ENCODE measurements at regions not wholly inside any gene's neighbourhood (a gene's known extent, or its start where the extent isn't known, plus 50 kb on each side); places are given as distances from the start of the nearest gene placed in this dataset.

GRCh38 chr7:109136893-109137292, 567.2 kb downstream of the DNAJB9 start:
- H2AFZ ChIP-seq (ENCODE audit: low read length): no peak overlapping the region
- no peaks in the 10 kb centered on the region for H3K36me3 ChIP-seq (replicated peaks in 1 of 2; ENCODE audit: control insufficient read depth in 1 of 2, insufficient read depth in 2 of 2, low read length in 2 of 2)
- no TSS peak for BruUV-seq (replicated peaks)
- TF ChIP-seq CEBPB (IDR thresholded peaks at IDR 0.05; ENCODE audit: borderline replicate concordance, low read depth, low read length) (peak; percentile 12; the same call in 1 of the 2 replicates), ZNF354B (CRISPR knock-in tag; IDR thresholded peaks at IDR 0.05) (no peak)
- DNase-seq (ENCODE audit: low spot score) (no peak), FAIRE-seq (no peak), ATAC-seq (no peak)
- in situ Hi-C loops (cut with HindIII; ENCODE audit: extremely low pct_ligation_motif_present, low pct_unique_long_range_greater_than_20kb) (no loop called here), intact Hi-C loops (cut with micrococcal nuclease; ENCODE audit: unreplicated experiment) (no loop called here)
- CTCF ChIA-PET (ENCODE audit: low intra/inter-chr PET ratio, low total read pairs): no interaction called here
- no peak overlapping the region for H3K27ac ChIP-seq (ENCODE audit: extremely low read length, insufficient read depth, low read length)
- H3K4me3 ChIP-seq (replicated peaks in 1 of 3; ENCODE audit: insufficient read depth in 1 of 3, low read depth in 2 of 3, low read length in 3 of 3): no peak overlapping the region
- WGBS (ENCODE audit: low lambda C conversion rate): 0% methylated on average over 3 of the region's 3 CpGs
- no peaks in the 10 kb centered on the region for H3K27me3 ChIP-seq (ENCODE audit: control insufficient read depth in 1 of 2, insufficient read depth in 2 of 2, low read length in 2 of 2)
- POLR2A ChIA-PET: no interaction called here
- H3K9ac ChIP-seq (ENCODE audit: insufficient read depth, low read depth, low read length): no peak overlapping the region
- peaks cover 78% of the 10 kb centered on the region for H3K9me3 ChIP-seq (ENCODE audit: low read length)
- H3K4me1 ChIP-seq (ENCODE audit: insufficient read depth, low read length): no peaks in the 10 kb centered on the region
- no peak overlapping the region for H3K4me2 ChIP-seq (ENCODE audit: low read depth, low read length)
- no peaks in the 10 kb centered on the region for H3K79me2 ChIP-seq (ENCODE audit: insufficient read depth, low read length)
- H4K20me1 ChIP-seq (ENCODE audit: insufficient read depth, low read length): no peaks in the 10 kb centered on the region

GRCh38 chr7:109154748-109155147, 585.1 kb downstream of the DNAJB9 start:
- Histone ChIP-seq H3K9me3 (ENCODE audit: low read length) (peaks cover 15% of the 10 kb centered on the region; the same call in 1 of the 2 replicates), H3K27me3 (ENCODE audit: control insufficient read depth in 1 of 2, insufficient read depth in 2 of 2, low read length in 2 of 2) (no peaks in the 10 kb centered on the region), H4K20me1 (ENCODE audit: insufficient read depth, low read length) (no peaks in the 10 kb centered on the region), H3K4me1 (ENCODE audit: insufficient read depth, low read length) (no peaks in the 10 kb centered on the region), H3K27ac (ENCODE audit: extremely low read length, insufficient read depth, low read length) (no peak overlapping the region), H3K79me2 (ENCODE audit: insufficient read depth, low read length) (no peaks in the 10 kb centered on the region), H3K36me3 (replicated peaks in 1 of 2; ENCODE audit: control insufficient read depth in 1 of 2, insufficient read depth in 2 of 2, low read length in 2 of 2) (no peaks in the 10 kb centered on the region), H3K4me3 (replicated peaks in 1 of 3; ENCODE audit: insufficient read depth in 1 of 3, low read depth in 2 of 3, low read length in 3 of 3) (no peak overlapping the region), H2AFZ (ENCODE audit: low read length) (no peak overlapping the region), H3K4me2 (ENCODE audit: low read depth, low read length) (no peak overlapping the region), H3K9ac (ENCODE audit: insufficient read depth, low read depth, low read length) (no peak overlapping the region)
- POLR2A ChIA-PET: no interaction called here
- FAIRE-seq (no peak), ATAC-seq (no peak), DNase-seq (ENCODE audit: low spot score) (no peak)
- 0% methylated on average over 2 of the region's 2 CpGs for WGBS (ENCODE audit: low lambda C conversion rate)
- in situ Hi-C loops (cut with HindIII; ENCODE audit: extremely low pct_ligation_motif_present, low pct_unique_long_range_greater_than_20kb): no loop called here
- TF ChIP-seq HNRNPUL1 (IDR thresholded peaks at IDR 0.05; ENCODE audit: low read depth, low read length) (no peak), MAFK (conservative IDR thresholded peaks at IDR 0.05 in 1 of 2, IDR thresholded peaks at IDR 0.05 in 1 of 2; ENCODE audit: low read length in 2 of 2) (peak; percentile 68 to 90), MAFF (IDR thresholded peaks at IDR 0.05; ENCODE audit: low read depth, low read length) (peak; percentile 81), NFE2L2 (IDR thresholded peaks at IDR 0.05; ENCODE audit: low read length) (peak; percentile 26; the same call in 1 of the 2 replicates)
- TF ChIP-seq, protein P1, sequence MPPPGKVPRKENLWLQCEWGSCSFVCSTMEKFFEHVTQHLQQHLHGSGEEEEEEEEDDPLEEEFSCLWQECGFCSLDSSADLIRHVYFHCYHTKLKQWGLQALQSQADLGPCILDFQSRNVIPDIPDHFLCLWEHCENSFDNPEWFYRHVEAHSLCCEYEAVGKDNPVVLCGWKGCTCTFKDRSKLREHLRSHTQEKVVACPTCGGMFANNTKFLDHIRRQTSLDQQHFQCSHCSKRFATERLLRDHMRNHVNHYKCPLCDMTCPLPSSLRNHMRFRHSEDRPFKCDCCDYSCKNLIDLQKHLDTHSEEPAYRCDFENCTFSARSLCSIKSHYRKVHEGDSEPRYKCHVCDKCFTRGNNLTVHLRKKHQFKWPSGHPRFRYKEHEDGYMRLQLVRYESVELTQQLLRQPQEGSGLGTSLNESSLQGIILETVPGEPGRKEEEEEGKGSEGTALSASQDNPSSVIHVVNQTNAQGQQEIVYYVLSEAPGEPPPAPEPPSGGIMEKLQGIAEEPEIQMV (CRISPR knock-in tag; IDR thresholded peaks at IDR 0.05; ENCODE audit: low read depth): no peak
- intact Hi-C loops (cut with micrococcal nuclease; ENCODE audit: unreplicated experiment): no loop called here
- BruUV-seq (replicated peaks): no TSS peak
- CTCF ChIA-PET (ENCODE audit: low intra/inter-chr PET ratio, low total read pairs): no interaction called here
